GM18873 (cell line): ENCODE measurements at regions not wholly inside any gene's neighbourhood (a gene's known extent, or its start where the extent isn't known, plus 50 kb on each side); places are given as distances from the start of the nearest gene placed in this dataset.
"Not testable (repeated sequence)": the region's sequence is repeated elsewhere in the genome, so short reads cannot be mapped to it uniquely, and the experiment has no call there.

Source experiments
- ATAC-seq: cut with Tn5 transposase; IDR thresholded peaks from one replicate; pipeline ENCODE4 v1.9.1; 2021; ENCODE audit warnings: mild to moderate bottlenecking, moderate library complexity, moderate number of reproducible peaks; ENCODE audit not compliant: unreplicated experiment, low FRiP score

GRCh38 chr7:34569975-34570699, 87.9 kb upstream of the NPSR1 start:
- no peak for ATAC-seq

GRCh38 chr7:34575006-34575405, 83.0 kb upstream of the NPSR1 start:
- ATAC-seq, result no peak

- ATAC-seq, result not testable (repeated sequence)
Observed at GRCh38 chr7:34577934-34578333, 80.1 kb upstream of the NPSR1 start.

GRCh38 chr7:34581698-34582097, 76.3 kb upstream of the NPSR1 start:
- ATAC-seq, result not testable (repeated sequence)

- no peak for ATAC-seq
Observed at GRCh38 chr7:34584526-34584925, 73.5 kb upstream of the NPSR1 start.

GRCh38 chr7:34596887-34597286, 61.1 kb upstream of the NPSR1 start:
- ATAC-seq, result no peak

- no peak for ATAC-seq
Observed at GRCh38 chr7:34603711-34604444, 54.1 kb upstream of the NPSR1 start.
